GM19395 (cell line): ENCODE measurements at regions not wholly inside any gene's neighbourhood (a gene's known extent, or its start where the extent isn't known, plus 50 kb on each side); places are given as distances from the start of the nearest gene placed in this dataset.
"Not testable (repeated sequence)": the region's sequence is repeated elsewhere in the genome, so short reads cannot be mapped to it uniquely, and the experiment has no call there.

Experiments used
- ATAC-seq: cut with Tn5 transposase; IDR thresholded peaks from one replicate; pipeline ENCODE4 v1.9.1; 2021; ENCODE audit warnings: mild to moderate bottlenecking, moderate library complexity; ENCODE audit not compliant: unreplicated experiment

DNA sequence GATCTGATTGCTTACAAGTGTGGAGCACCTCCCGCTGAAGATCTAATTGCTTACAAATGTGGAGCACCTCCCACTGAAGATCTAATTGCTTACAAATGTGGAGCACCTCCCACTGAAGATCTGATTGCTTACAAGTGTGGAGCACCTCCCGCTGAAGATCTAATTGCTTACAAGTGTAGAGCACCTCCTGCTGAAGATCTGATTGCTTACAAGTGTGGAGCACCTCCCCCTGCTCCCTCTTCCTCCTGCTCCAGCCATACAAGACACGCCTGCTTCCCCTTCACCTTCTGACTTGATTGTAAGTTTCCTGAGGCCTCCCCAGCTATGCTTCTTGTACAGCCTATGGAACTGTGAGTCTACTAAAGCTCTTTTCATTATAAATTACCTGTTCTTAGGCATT, 1014.9 kb downstream of the SOCS6 start:
- ATAC-seq: not testable (repeated sequence)

GRCh38 chr18:71301596-71301995, 1012.8 kb downstream of the SOCS6 start:
- no peak for ATAC-seq

GRCh38 chr18:71294201-71294600, 1005.4 kb downstream of the SOCS6 start:
- ATAC-seq: not testable (repeated sequence)

DNA sequence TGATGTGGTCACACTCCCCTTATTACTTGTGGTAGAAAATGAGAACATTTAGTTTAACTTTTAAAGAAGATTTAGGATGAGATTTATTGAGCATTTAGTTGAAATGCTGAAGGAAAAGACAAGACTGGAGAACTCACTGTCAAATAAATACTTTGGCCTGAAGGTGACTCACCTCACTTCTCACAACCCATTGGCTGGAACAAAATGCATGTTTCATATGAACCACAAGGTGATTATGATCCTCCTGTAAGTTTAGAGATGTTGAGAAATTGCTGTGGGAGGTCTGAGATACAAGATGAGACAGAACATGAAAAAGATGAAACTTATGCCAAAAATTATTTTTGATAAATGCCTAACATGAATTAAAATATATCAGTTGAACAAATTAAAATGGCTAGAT, 1004.5 kb downstream of the SOCS6 start:
- no peak for ATAC-seq

- no peak for ATAC-seq
Observed at GRCh38 chr18:71287268-71287667, 998.4 kb downstream of the SOCS6 start.

GRCh38 chr18:71252351-71252865, 963.6 kb downstream of the SOCS6 start:
- no peak for ATAC-seq

DNA sequence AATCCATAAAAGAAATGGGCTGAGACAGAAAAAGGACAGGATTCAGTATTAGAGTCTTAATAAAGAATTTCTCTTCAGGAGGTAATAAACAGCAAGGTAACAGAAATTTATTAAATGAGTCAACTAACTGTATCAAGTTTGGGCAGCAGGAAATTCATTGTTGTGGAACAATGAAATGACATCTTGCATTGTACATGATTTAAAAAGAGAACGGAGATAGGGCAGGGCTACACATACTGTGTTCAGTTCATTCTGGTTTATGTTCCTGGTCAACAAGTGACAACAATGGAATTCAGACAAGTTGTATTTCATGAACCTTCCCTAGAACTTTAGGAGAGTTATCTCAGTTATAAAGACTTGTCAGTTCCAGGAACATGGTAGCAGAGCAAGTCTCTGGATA, 961.3 kb downstream of the SOCS6 start:
- ATAC-seq: no peak

DNA sequence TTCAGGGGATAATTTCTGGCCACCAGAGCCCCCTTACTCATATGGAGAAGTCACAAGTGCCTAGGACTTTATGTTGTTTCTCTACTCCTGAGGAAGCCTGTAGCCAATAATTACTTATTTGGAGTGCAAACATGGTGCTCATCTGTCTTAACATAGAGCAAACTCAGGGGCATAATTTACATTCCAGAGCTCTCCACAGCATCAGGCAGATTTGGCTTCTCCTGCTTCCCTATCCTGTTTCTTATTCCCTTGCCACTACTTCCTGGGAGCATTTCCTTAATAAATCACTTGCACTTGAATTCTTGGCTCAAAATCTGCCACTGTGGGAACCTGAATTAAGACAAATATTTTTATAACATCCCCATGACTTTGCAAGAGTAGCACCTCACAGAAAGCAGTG, 960.9 kb downstream of the SOCS6 start:
- no peak for ATAC-seq

- no peak for ATAC-seq
Observed at GRCh38 chr18:71242981-71243380, 954.1 kb downstream of the SOCS6 start.

GRCh38 chr18:71238974-71239624, 950.3 kb downstream of the SOCS6 start:
- no peak for ATAC-seq

GRCh38 chr18:71237641-71238040, 948.8 kb downstream of the SOCS6 start:
- ATAC-seq: no peak

DNA sequence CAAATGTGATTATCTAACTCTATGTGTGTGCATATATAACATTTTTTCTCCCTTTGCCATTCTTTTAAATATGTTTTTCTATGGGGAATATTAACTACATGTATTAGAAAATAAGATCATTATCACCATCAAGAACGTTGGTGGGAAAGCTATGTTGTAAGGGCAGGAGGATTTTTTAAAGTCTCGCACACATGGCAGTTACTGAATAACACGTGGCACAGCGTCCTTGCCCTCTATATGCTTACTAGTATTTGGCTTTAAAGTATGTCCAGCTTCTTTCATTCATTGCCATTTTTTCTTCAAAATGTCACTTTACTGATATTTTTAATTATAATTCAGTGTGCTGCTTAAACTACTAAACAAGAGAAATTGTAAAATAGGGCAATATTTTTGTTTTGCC, 944.3 kb downstream of the SOCS6 start:
- ATAC-seq: no peak

DNA sequence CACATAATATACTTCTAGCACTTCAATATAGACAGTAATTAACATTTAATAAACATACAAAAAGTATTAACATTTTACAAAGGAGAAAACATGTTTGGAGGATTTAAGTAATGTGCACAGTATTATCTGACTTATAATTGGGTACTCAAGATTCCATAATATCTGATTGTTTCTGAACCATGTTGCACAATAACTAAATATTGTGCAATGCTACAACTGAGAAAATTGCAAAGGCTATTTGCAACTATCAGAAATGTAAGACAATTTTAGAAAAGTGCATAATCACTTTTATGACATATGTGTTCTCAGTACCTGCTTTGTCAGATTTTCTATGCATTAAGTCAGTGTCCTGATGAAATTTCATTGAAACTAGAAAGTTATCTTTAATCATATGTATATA, 934.6 kb downstream of the SOCS6 start:
- no peak for ATAC-seq

- no peak for ATAC-seq
Observed at GRCh38 chr18:71221405-71221804, 932.6 kb downstream of the SOCS6 start.

- ATAC-seq: not testable (repeated sequence)
Observed at GRCh38 chr18:71212739-71213138, 923.9 kb downstream of the SOCS6 start.

DNA sequence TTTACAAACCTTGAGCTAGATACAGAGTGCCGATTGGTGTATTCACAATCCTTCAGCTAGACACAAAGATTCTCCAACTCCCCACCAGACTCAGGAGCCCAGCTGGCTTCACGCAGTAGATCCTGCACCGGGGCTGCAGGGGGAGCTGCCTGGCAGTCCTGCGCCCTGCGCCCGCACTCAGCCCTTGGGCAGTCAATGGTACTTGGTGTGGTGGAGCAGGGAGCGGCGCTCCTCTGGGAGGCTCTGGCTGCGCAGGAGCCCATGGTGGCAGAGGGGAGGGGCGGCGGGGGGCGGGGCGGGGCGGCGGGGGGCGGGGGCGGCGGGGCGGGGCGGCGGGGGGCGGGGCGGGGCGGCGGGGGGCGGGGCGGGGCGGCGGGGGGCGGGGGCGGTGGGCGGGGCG, 923.4 kb downstream of the SOCS6 start:
- ATAC-seq: no peak

GRCh38 chr18:71209944-71210343, 921.1 kb downstream of the SOCS6 start:
- no peak for ATAC-seq

DNA sequence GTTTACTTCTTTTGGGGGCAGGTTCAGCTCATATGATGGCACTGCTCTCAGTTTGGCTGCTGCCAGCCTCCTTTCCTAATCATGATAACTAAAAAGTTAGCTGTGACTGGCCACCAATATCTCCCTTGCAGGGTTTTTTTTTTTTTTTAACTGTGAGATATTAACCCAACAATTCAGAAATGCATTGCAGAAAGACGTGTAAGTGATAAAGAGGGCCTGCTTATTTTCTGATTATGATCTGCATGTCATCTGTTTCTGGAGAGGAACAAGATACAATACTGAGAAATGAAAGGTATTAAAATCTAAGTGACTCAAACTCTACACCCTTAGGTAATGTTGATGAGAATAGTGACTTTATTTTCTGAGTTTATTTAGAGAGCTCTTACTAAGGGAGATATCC, 905.6 kb downstream of the SOCS6 start:
- no peak for ATAC-seq

DNA sequence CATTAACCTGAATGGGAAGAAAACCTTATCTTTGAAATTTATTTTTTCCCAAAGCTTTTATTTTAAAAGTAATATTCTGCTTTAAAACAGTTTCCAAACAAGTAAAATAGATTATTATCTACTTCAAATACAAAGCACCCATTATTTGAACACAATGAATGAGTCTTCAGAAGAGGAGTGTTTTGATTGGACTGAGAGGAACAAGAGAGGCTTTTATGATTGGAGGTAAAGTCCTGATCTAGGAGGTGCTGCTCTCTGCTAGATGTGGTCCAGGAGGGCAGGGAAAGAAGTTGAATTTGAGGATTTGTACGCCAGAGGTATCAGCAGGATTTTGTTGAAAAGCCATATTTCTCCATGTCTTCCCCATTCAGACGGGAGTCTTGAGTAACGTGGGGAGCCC, 900.7 kb downstream of the SOCS6 start:
- ATAC-seq: no peak

GRCh38 chr18:71168557-71169145, 879.8 kb downstream of the SOCS6 start:
- no peak for ATAC-seq

DNA sequence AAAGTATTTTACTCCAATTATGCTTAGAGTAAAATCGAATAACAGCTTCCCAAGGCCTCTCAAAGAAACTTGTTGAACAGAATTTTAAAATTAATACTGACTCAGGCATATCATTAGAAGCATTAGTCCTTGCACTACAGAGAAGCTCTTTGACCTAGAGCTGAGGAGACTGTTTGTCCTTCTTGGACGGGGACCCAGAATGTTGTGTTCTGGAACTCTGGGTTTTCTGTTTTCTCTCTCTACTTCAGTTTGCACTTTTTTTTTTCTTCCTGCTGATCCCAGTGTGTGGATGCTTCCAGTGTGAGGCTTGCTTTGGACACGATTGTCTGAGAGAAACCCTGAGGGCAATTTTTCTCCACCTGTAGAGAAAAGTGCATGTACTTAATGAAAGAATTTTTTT, 847.6 kb downstream of the SOCS6 start:
- ATAC-seq: no peak

GRCh38 chr18:71134122-71134521, 845.3 kb downstream of the SOCS6 start:
- ATAC-seq: no peak

GRCh38 chr18:71131918-71132317, 843.1 kb downstream of the SOCS6 start:
- no peak for ATAC-seq
